ENCODE measurements at regions not wholly inside any gene's neighbourhood (a gene's known extent, or its start where the extent isn't known, plus 50 kb on each side); places are given as distances from the start of the nearest gene placed in this dataset.

DNA sequence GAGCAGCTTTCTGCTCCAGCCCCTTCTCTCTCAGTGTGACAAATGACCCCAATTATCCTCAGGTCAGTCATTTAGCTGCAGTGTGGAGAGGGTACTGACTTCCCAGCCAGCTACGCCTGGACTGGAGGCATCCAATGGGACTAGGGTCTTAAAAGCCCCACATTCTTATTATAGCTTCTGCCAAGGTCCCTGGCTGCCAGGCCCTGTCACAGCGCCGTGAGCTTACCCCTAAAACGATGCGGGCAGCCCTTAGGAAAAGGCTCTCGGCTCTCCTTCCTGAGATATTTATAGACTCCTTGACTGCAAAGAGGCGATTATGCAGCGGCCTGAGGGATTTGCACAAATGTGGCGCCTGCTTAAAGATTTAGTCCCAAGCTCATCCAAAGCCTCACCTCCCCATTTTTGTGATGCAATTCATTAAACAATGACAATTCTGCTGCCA, 69.2 kb upstream of the EDAR start (continued):
- TF ChIP-seq, protein P1, sequence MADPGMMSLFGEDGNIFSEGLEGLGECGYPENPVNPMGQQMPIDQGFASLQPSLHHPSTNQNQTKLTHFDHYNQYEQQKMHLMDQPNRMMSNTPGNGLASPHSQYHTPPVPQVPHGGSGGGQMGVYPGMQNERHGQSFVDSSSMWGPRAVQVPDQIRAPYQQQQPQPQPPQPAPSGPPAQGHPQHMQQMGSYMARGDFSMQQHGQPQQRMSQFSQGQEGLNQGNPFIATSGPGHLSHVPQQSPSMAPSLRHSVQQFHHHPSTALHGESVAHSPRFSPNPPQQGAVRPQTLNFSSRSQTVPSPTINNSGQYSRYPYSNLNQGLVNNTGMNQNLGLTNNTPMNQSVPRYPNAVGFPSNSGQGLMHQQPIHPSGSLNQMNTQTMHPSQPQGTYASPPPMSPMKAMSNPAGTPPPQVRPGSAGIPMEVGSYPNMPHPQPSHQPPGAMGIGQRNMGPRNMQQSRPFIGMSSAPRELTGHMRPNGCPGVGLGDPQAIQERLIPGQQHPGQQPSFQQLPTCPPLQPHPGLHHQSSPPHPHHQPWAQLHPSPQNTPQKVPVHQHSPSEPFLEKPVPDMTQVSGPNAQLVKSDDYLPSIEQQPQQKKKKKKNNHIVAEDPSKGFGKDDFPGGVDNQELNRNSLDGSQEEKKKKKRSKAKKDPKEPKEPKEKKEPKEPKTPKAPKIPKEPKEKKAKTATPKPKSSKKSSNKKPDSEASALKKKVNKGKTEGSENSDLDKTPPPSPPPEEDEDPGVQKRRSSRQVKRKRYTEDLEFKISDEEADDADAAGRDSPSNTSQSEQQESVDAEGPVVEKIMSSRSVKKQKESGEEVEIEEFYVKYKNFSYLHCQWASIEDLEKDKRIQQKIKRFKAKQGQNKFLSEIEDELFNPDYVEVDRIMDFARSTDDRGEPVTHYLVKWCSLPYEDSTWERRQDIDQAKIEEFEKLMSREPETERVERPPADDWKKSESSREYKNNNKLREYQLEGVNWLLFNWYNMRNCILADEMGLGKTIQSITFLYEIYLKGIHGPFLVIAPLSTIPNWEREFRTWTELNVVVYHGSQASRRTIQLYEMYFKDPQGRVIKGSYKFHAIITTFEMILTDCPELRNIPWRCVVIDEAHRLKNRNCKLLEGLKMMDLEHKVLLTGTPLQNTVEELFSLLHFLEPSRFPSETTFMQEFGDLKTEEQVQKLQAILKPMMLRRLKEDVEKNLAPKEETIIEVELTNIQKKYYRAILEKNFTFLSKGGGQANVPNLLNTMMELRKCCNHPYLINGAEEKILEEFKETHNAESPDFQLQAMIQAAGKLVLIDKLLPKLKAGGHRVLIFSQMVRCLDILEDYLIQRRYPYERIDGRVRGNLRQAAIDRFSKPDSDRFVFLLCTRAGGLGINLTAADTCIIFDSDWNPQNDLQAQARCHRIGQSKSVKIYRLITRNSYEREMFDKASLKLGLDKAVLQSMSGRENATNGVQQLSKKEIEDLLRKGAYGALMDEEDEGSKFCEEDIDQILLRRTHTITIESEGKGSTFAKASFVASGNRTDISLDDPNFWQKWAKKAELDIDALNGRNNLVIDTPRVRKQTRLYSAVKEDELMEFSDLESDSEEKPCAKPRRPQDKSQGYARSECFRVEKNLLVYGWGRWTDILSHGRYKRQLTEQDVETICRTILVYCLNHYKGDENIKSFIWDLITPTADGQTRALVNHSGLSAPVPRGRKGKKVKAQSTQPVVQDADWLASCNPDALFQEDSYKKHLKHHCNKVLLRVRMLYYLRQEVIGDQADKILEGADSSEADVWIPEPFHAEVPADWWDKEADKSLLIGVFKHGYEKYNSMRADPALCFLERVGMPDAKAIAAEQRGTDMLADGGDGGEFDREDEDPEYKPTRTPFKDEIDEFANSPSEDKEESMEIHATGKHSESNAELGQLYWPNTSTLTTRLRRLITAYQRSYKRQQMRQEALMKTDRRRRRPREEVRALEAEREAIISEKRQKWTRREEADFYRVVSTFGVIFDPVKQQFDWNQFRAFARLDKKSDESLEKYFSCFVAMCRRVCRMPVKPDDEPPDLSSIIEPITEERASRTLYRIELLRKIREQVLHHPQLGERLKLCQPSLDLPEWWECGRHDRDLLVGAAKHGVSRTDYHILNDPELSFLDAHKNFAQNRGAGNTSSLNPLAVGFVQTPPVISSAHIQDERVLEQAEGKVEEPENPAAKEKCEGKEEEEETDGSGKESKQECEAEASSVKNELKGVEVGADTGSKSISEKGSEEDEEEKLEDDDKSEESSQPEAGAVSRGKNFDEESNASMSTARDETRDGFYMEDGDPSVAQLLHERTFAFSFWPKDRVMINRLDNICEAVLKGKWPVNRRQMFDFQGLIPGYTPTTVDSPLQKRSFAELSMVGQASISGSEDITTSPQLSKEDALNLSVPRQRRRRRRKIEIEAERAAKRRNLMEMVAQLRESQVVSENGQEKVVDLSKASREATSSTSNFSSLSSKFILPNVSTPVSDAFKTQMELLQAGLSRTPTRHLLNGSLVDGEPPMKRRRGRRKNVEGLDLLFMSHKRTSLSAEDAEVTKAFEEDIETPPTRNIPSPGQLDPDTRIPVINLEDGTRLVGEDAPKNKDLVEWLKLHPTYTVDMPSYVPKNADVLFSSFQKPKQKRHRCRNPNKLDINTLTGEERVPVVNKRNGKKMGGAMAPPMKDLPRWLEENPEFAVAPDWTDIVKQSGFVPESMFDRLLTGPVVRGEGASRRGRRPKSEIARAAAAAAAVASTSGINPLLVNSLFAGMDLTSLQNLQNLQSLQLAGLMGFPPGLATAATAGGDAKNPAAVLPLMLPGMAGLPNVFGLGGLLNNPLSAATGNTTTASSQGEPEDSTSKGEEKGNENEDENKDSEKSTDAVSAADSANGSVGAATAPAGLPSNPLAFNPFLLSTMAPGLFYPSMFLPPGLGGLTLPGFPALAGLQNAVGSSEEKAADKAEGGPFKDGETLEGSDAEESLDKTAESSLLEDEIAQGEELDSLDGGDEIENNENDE (IDR thresholded peaks at IDR 0.05; ENCODE audit: insufficient replicate concordance, low read length), result no peak
- TF ChIP-seq RXRA (IDR thresholded peaks at IDR 0.05; ENCODE audit: insufficient read depth, low read depth, low read length) (no peak), SP1 (IDR thresholded peaks at IDR 0.05; ENCODE audit: low read depth, low read length) (no peak), BRCA1 (IDR thresholded peaks at IDR 0.05; ENCODE audit: low read depth, low read length) (no peak)

Measured in H1 (cell line).